Testis (tissue), 2 donors: ENCODE measurements at regions not wholly inside any gene's neighbourhood (a gene's known extent, or its start where the extent isn't known, plus 50 kb on each side); places are given as distances from the start of the nearest gene placed in this dataset.
"Not testable (repeated sequence)": the region's sequence is repeated elsewhere in the genome, so short reads cannot be mapped to it uniquely, and the experiment has no call there.

Source experiments
- DNase-seq: peaks from one replicate; pipeline ENCODE4 v3.0.0-alpha.2; 2019
- H3K27ac ChIP-seq, 2 donors: fragments of 200-600 bp; sonication (generic); one replicate each; pipeline ENCODE4 v1.5.1; 2019
- H3K27me3 ChIP-seq: fragments of 200-600 bp; sonication (generic); one replicate; pipeline ENCODE4 v1.5.1; 2019
- H3K36me3 ChIP-seq: fragments of 200-600 bp; sonication (generic); one replicate; pipeline ENCODE4 v1.5.1; 2017; ENCODE audit warnings: low read depth; ENCODE audit errors: missing control alignments
- H3K4me1 ChIP-seq: fragments of 200-600 bp; sonication (generic); one replicate; pipeline ENCODE4 v1.5.1; 2019
- H3K4me3 ChIP-seq, 2 donors: fragments of 200-600 bp; sonication (generic); one replicate each; pipeline ENCODE4 v1.5.1; 2017 to 2019
- H3K9me3 ChIP-seq: fragments of 200-600 bp; sonication (generic); one replicate; pipeline ENCODE4 v1.5.1; 2017
- CTCF ChIP-seq, 3 experiments: fragments of 450-650 bp in 2 of 3; fragments of 200-600 bp in 1 of 3; sonication (generic) in 1 of 3; IDR thresholded peaks; one replicate each; pipeline ENCODE4 v1.5.1; 2016 to 2019; ENCODE audit warnings: antibody characterized with exemption in 3 of 3, mild to moderate bottlenecking in 2 of 3, moderate library complexity in 1 of 3
- POLR2A ChIP-seq: fragments of 450-650 bp; IDR thresholded peaks from one replicate; pipeline ENCODE4 v1.6.1; 2017; ENCODE audit warnings: antibody characterized with exemption, mild to moderate bottlenecking, moderate library complexity
- WGBS, 2 donors: methylation state at CpG; one replicate each; pipeline ENCODE4 v1.1.5; 2018; 5-methylcytosine and 5-hydroxymethylcytosine counted together
- intact Hi-C: fragments of 100-400 bp; cut with DNase I; formaldehyde crosslinking; loops from one replicate; pipeline ENCODE4 v1.15.1; 2023; ENCODE audit warnings: low total_unique reads

- no peak for TF ChIP-seq CTCF (IDR thresholded peaks at IDR 0.05)
- TF ChIP-seq POLR2A = no peak
- H3K4me3 ChIP-seq = no peak overlapping the region
- no peaks in the 10 kb centered on the region for H3K27me3 ChIP-seq
- H3K4me1 ChIP-seq = no peaks in the 10 kb centered on the region
- intact Hi-C loops = no loop called here
- H3K27ac ChIP-seq = no peak overlapping the region
- no peaks in the 10 kb centered on the region for H3K9me3 ChIP-seq
- DNase-seq = no peak
- H3K36me3 ChIP-seq = no peaks in the 10 kb centered on the region
- 50 to 60% methylated on average over 11 of the region's 11 CpGs for WGBS, 2 donors
These were observed 195.9 kb downstream of the CPEB2 start for GRCh38 chr4:15198070-15198727.

- no peaks in the 10 kb centered on the region for H3K27me3 ChIP-seq
- WGBS, 2 donors = 67 to 77% methylated on average over 1 of the region's 1 CpG
- intact Hi-C loops = no loop called here
- no peaks in the 10 kb centered on the region for H3K9me3 ChIP-seq
- DNase-seq = no peak
- H3K36me3 ChIP-seq = no peaks in the 10 kb centered on the region
- TF ChIP-seq POLR2A (no peak), CTCF (IDR thresholded peaks at IDR 0.05) (no peak)
- no peak overlapping the region for H3K4me3 ChIP-seq
- no peak overlapping the region for H3K27ac ChIP-seq
- no peaks in the 10 kb centered on the region for H3K4me1 ChIP-seq
These were observed 199.5 kb downstream of the CPEB2 start for GRCh38 chr4:15201782-15202181.

- Histone ChIP-seq H3K27ac (no peak overlapping the region), H3K36me3 (no peaks in the 10 kb centered on the region), H3K9me3 (no peaks in the 10 kb centered on the region), H3K27me3 (no peaks in the 10 kb centered on the region), H3K4me3 (no peak overlapping the region), H3K4me1 (no peaks in the 10 kb centered on the region)
- 89 to 96% methylated on average over 2 of the region's 2 CpGs for WGBS, 2 donors
- no peak for TF ChIP-seq CTCF (IDR thresholded peaks at IDR 0.05)
- no peak for TF ChIP-seq POLR2A
- no peak for DNase-seq
- intact Hi-C loops = no loop called here
These were observed 200.2 kb downstream of the CPEB2 start for GRCh38 chr4:15202481-15202880.

- 84 to 96% methylated on average over 3 of the region's 3 CpGs for WGBS, 2 donors
- intact Hi-C loops, H3K9me3 ChIP-seq, H3K27ac ChIP-seq, H3K4me1 ChIP-seq, H3K36me3 ChIP-seq, H3K4me3 ChIP-seq, DNase-seq, H3K27me3 ChIP-seq: not testable (repeated sequence)
These were observed 204.2 kb downstream of the CPEB2 start for GRCh38 chr4:15206526-15206925.

- no peak for DNase-seq
- H3K27me3 ChIP-seq = no peaks in the 10 kb centered on the region
- no peak overlapping the region for H3K27ac ChIP-seq
- no peaks in the 10 kb centered on the region for H3K9me3 ChIP-seq
- 83 to 87% methylated on average over 6 of the region's 6 CpGs for WGBS, 2 donors
- intact Hi-C loops = no loop called here
- no peaks in the 10 kb centered on the region for H3K36me3 ChIP-seq
- H3K4me1 ChIP-seq = no peaks in the 10 kb centered on the region
- H3K4me3 ChIP-seq = no peak overlapping the region
- TF ChIP-seq POLR2A = no peak
- no peak for TF ChIP-seq CTCF (IDR thresholded peaks at IDR 0.05)
These were observed 211.2 kb downstream of the CPEB2 start for GRCh38 chr4:15213302-15213970.
